ENCODE measurements at regions not wholly inside any gene's neighbourhood (a gene's known extent, or its start where the extent isn't known, plus 50 kb on each side); places are given as distances from the start of the nearest gene placed in this dataset.

DNA sequence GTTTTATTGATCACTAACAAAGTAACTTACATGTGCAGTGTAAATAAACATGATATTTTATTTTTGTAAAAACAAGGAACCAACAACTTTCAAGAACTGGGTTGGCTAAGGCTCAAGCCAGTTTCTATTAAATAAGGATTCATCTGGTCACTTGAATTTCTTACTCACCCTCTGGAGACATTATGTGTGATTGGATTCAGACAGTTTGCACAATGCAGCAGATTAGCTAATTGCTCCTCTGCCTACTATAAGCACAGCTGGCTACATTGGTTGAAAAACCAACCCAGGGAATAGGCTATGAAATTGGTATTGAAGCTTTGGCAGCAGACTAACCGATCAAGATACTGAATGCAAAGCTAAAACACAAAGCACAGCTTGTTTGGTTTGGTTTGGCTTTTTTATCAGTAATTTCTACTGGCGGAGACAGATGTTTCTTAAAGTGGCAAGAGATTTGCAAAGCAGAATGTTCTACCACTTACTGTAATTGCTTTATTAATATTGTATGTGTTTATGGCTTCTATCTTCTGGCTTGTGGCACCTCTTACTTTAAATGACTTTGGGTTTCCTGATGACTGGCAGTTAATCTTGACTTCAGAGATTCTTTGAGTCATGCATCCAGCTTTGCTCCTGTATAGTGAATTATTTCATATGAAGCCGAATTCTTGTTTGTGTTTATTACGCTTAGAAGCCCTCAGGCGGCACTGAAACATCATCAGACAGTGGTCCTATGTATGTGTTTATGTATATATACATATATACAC, 231.5 kb downstream of the MPDZ start:
- Histone ChIP-seq H3K4me3 (no peak overlapping the region), H3K27me3 (no peaks in the 10 kb centered on the region), H3K36me3 (no peaks in the 10 kb centered on the region), H3K4me1 (no peaks in the 10 kb centered on the region), H3K27ac (no peak overlapping the region), H3K9me3 (no peaks in the 10 kb centered on the region)
- ATAC-seq (ENCODE audit: low FRiP score in 2 of 2) (no peak), DNase-seq (no peak)
- TF ChIP-seq EP300 (IDR thresholded peaks at IDR 0.05) (no peak), POLR2A (IDR thresholded peaks at IDR 0.05) (no peak), POLR2AphosphoS5 (IDR thresholded peaks at IDR 0.05) (no peak)
- TF ChIP-seq, protein P1, sequence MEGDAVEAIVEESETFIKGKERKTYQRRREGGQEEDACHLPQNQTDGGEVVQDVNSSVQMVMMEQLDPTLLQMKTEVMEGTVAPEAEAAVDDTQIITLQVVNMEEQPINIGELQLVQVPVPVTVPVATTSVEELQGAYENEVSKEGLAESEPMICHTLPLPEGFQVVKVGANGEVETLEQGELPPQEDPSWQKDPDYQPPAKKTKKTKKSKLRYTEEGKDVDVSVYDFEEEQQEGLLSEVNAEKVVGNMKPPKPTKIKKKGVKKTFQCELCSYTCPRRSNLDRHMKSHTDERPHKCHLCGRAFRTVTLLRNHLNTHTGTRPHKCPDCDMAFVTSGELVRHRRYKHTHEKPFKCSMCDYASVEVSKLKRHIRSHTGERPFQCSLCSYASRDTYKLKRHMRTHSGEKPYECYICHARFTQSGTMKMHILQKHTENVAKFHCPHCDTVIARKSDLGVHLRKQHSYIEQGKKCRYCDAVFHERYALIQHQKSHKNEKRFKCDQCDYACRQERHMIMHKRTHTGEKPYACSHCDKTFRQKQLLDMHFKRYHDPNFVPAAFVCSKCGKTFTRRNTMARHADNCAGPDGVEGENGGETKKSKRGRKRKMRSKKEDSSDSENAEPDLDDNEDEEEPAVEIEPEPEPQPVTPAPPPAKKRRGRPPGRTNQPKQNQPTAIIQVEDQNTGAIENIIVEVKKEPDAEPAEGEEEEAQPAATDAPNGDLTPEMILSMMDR (IDR thresholded peaks at IDR 0.05), result no peak
- 90 to 92% methylated on average over 5 of the region's 5 CpGs for WGBS, 2 donors

DNA sequence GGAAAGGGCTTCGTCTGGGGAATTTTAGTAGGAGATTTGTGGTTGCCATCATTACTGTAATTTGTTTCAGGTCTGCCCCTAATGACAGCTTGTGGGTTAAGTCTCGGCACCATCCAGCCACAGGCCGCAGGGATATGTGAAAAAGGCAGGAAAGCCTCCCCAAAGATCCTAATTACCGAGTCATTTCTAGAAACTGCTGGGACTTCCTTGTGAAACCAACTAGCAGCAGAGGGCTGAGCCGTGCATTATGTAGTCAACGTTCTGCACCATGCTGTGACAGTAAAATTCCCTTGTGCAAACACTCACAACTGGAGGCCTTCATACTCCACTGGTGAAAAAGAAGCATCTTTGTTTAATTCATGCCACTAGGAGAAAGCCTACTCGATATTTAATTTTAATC, 230.3 kb downstream of the MPDZ start:
- Histone ChIP-seq H3K4me1 (no peaks in the 10 kb centered on the region), H3K27ac (no peak overlapping the region), H3K27me3 (no peaks in the 10 kb centered on the region), H3K4me3 (no peak overlapping the region), H3K36me3 (no peaks in the 10 kb centered on the region), H3K9me3 (no peaks in the 10 kb centered on the region)
- ATAC-seq (ENCODE audit: low FRiP score in 2 of 2), result no peak
- TF ChIP-seq EP300 (IDR thresholded peaks at IDR 0.05) (no peak), POLR2A (IDR thresholded peaks at IDR 0.05) (no peak), POLR2AphosphoS5 (IDR thresholded peaks at IDR 0.05) (no peak)
- TF ChIP-seq, protein P1 (IDR thresholded peaks at IDR 0.05), result no peak
- DNase-seq, result no peak
- WGBS, 2 donors, result 78 to 83% methylated on average over 7 of the region's 7 CpGs

GRCh38 chr9:13053504-13053903, 226.0 kb downstream of the MPDZ start:
- Histone ChIP-seq H3K4me1 (no peaks in the 10 kb centered on the region), H3K9me3 (no peaks in the 10 kb centered on the region), H3K4me3 (no peak overlapping the region), H3K36me3 (no peaks in the 10 kb centered on the region), H3K27ac (no peak overlapping the region), H3K27me3 (no peaks in the 10 kb centered on the region)
- no peak for ATAC-seq (ENCODE audit: low FRiP score in 2 of 2)
- TF ChIP-seq EP300 (IDR thresholded peaks at IDR 0.05), result no peak
- no peak for TF ChIP-seq POLR2A (IDR thresholded peaks at IDR 0.05)
- TF ChIP-seq, protein P1 (IDR thresholded peaks at IDR 0.05), result no peak
- TF ChIP-seq POLR2AphosphoS5 (IDR thresholded peaks at IDR 0.05), result no peak
- 47 to 48% methylated on average over 2 of the region's 2 CpGs for whole genome bisulfite sequencing, 2 donors
- DNase-seq, result no peak

- TF ChIP-seq POLR2A (IDR thresholded peaks at IDR 0.05) (no peak), EP300 (IDR thresholded peaks at IDR 0.05) (no peak), POLR2AphosphoS5 (IDR thresholded peaks at IDR 0.05) (no peak)
- TF ChIP-seq, protein P1 (IDR thresholded peaks at IDR 0.05), result no peak
- Histone ChIP-seq H3K27ac (no peak overlapping the region), H3K27me3 (no peaks in the 10 kb centered on the region), H3K36me3 (no peaks in the 10 kb centered on the region), H3K4me1 (no peaks in the 10 kb centered on the region), H3K4me3 (no peak overlapping the region), H3K9me3 (no peaks in the 10 kb centered on the region)
- ATAC-seq (ENCODE audit: low FRiP score in 2 of 2) (no peak), DNase-seq (no peak)
- 57 to 95% methylated on average over 1 of the region's 1 CpG for WGBS, 2 donors
Observed at GRCh38 chr9:13054389-13054788, 225.1 kb downstream of the MPDZ start.

Small RNA genes lying in the stretch of these regions (small RNA-seq; reads per million reads assigned to genes)
- 0 reads per million in 4 donors for gene RF00019

Data from upper lobe of left lung (tissue), 6 donors.